ENCODE measurements at regions not wholly inside any gene's neighbourhood (a gene's known extent, or its start where the extent isn't known, plus 50 kb on each side); places are given as distances from the start of the nearest gene placed in this dataset.

DNA sequence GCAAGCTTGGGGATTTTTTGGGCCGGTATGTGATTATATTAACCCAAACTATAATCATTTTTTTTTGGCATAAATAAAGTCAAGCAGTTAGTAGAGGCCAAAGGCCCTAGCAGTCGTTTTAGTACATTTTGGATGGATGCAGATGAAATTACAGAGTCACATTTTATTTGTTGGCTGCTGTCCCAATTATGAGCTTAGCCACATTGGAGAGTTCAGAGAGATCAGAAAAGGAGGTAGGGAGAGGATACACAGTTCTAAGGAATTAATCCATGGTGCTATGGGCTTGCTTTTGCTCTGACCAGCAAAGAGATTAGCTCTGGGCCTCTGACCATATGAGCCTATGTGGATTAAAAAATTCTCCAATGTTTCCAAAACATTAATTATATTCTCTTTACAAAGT is 395.1 kb downstream of the RAPGEF2 start:
- no peak for TF ChIP-seq CTCF (IDR thresholded peaks at IDR 0.05)
- no peaks in the 10 kb centered on the region for H3K9me3 ChIP-seq
- H3K4me1 ChIP-seq (ENCODE audit: control insufficient read depth in 1 of 2, low read depth in 2 of 2) = no peaks in the 10 kb centered on the region
- DNase-seq (ENCODE audit: low spot score) (no peak), ATAC-seq (ENCODE audit: insufficient number of reproducible peaks, low FRiP score, low read depth) (no peak)
- H3K27ac ChIP-seq = no peak overlapping the region
- no peaks in the 10 kb centered on the region for H3K27me3 ChIP-seq (replicated peaks; ENCODE audit: insufficient read depth)
- H3K4me3 ChIP-seq = no peak overlapping the region
- no peaks in the 10 kb centered on the region for H3K36me3 ChIP-seq

DNA sequence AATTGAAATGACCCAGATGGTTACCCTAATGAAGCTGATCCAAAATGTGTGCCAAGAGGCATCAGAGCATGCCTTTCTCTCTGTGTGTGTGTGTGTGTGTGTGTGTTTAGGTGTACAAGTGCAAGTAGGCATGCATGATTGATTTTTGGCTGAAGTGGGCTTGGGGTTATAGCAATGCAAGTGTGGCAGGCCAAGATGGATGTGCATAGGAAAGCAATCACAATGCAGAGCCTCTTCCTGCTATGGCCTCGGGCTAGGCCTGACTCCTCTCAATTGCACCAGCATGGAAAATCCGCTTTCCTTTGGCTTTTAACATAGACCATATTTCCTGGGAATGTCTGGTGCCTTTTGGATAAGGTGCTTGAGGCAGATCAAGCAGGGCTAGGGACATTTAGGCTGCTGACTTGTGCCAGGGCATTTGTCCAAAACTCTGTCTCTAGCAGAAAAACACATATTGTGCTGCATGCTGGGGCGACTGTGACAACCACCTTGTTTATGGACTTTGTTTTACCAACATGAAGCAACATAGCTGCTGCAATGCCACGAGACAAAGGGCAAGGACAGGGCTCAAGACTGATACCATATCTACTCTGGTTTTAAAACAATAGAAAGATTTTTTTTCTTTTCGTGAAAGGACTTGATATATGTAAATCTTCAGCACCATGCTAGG is 395.7 kb downstream of the RAPGEF2 start:
- no peaks in the 10 kb centered on the region for H3K4me1 ChIP-seq (ENCODE audit: control insufficient read depth in 1 of 2, low read depth in 2 of 2)
- no peaks in the 10 kb centered on the region for H3K27me3 ChIP-seq (replicated peaks; ENCODE audit: insufficient read depth)
- no peak overlapping the region for H3K4me3 ChIP-seq
- no peak for ATAC-seq (ENCODE audit: insufficient number of reproducible peaks, low FRiP score, low read depth)
- DNase-seq (ENCODE audit: low spot score) = no peak
- no peak overlapping the region for H3K27ac ChIP-seq
- no peak for TF ChIP-seq CTCF (IDR thresholded peaks at IDR 0.05)
- H3K9me3 ChIP-seq = no peaks in the 10 kb centered on the region
- no peaks in the 10 kb centered on the region for H3K36me3 ChIP-seq

DNA sequence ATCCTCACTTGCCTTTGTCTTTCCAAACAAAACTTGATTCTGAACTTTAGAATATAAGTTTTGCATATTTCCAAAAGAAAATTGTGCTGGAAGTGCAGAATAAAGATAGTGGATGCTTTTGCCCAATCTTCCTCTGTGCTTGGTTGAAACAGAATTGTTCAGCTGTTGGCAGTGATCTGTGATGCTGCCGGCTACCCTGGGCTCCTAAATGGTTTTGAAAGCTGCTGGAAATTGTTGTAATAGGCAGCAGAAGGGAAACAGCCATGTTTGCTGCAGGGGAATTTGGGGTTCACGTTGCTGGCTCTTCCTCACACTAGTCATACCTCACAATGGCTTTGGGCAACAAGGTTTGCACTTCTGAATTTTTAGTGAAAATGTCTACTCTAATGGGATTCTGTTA is 398.0 kb downstream of the RAPGEF2 start:
- Histone ChIP-seq H3K27ac (no peak overlapping the region), H3K27me3 (replicated peaks; ENCODE audit: insufficient read depth) (no peaks in the 10 kb centered on the region), H3K4me3 (no peak overlapping the region), H3K4me1 (ENCODE audit: control insufficient read depth in 1 of 2, low read depth in 2 of 2) (peaks cover 0 to 4% of the 10 kb centered on the region in 2 donors), H3K36me3 (no peaks in the 10 kb centered on the region), H3K9me3 (no peaks in the 10 kb centered on the region)
- no peak for TF ChIP-seq CTCF (IDR thresholded peaks at IDR 0.05)
- DNase-seq (ENCODE audit: low spot score) (no peak), ATAC-seq (ENCODE audit: insufficient number of reproducible peaks, low FRiP score, low read depth) (no peak)

GRCh38 chr4:159503236-159504008 is 400.5 kb downstream of the RAPGEF2 start:
- no peak for ATAC-seq (ENCODE audit: insufficient number of reproducible peaks, low FRiP score, low read depth)
- TF ChIP-seq CTCF (IDR thresholded peaks at IDR 0.05) = no peak
- DNase-seq (ENCODE audit: low spot score) = no peak
- peaks cover 0 to 4% of the 10 kb centered on the region in 2 donors for H3K4me1 ChIP-seq (ENCODE audit: control insufficient read depth in 1 of 2, low read depth in 2 of 2)
- H3K4me3 ChIP-seq = no peak overlapping the region
- no peaks in the 10 kb centered on the region for H3K27me3 ChIP-seq (replicated peaks; ENCODE audit: insufficient read depth)
- no peaks in the 10 kb centered on the region for H3K9me3 ChIP-seq
- no peaks in the 10 kb centered on the region for H3K36me3 ChIP-seq
- no peak overlapping the region for H3K27ac ChIP-seq

DNA sequence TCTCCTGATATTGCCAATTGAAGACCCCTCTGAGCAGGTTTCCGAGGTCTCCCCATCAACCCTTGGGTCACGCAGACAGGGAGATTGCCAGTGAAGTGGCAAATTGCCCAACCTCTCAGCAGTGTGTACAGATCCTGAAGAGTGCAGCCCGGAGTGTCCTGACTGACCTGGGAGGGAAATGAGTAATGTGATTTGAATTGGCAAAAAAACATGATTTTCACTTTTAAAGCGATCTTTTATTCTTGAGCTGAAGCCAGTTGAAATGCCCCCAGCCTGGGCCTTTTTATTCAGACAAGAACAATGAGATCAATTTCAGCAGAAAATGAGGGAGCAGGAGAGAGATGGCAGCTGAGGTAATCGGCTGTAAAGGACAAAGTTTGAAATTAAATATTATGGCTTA is 401.8 kb downstream of the RAPGEF2 start:
- TF ChIP-seq CTCF (IDR thresholded peaks at IDR 0.05) = no peak
- Histone ChIP-seq H3K4me1 (ENCODE audit: control insufficient read depth in 1 of 2, low read depth in 2 of 2) (peaks cover 0 to 4% of the 10 kb centered on the region in 2 donors), H3K4me3 (no peak overlapping the region), H3K27ac (no peak overlapping the region), H3K36me3 (no peaks in the 10 kb centered on the region), H3K27me3 (replicated peaks; ENCODE audit: insufficient read depth) (no peaks in the 10 kb centered on the region), H3K9me3 (no peaks in the 10 kb centered on the region)
- DNase-seq (ENCODE audit: low spot score) (no peak), ATAC-seq (ENCODE audit: insufficient number of reproducible peaks, low FRiP score, low read depth) (no peak)

All from thoracic aorta (tissue), 2 donors.